Gastrocnemius medialis (tissue), 4 donors: ENCODE measurements at regions not wholly inside any gene's neighbourhood (a gene's known extent, or its start where the extent isn't known, plus 50 kb on each side); places are given as distances from the start of the nearest gene placed in this dataset.

ENCODE experiments used
- ATAC-seq, 2 donors: fragments of 150-250 bp; one replicate each; pipeline ENCODE4 v1.9.1; 2016
- DNase-seq, 2 donors: peaks; one replicate each; pipeline ENCODE4 v3.0.0-alpha.2; 2019
- H3K27ac ChIP-seq, 4 donors: fragments of 200-600 bp; sonication (generic); 1 replicate in 1 of 4; 2 replicates in 3 of 4; pipeline ENCODE4 v1.5.1; 2016 to 2018; ENCODE audit warnings: mild to moderate bottlenecking in 2 of 4, moderate library complexity in 1 of 4
- H3K27me3 ChIP-seq, 3 donors: fragments of 200-600 bp; sonication (generic) in 2 of 3; 1 replicate in 1 of 3; 2 replicates in 2 of 3; pipeline versions ENCODE4 v1.5.1 to v1.6.0; 2016 to 2019; ENCODE audit warnings: mild to moderate bottlenecking in 1 of 3, moderate library complexity in 1 of 3
- H3K36me3 ChIP-seq, 2 donors: fragments of 200-600 bp; sonication (generic) in 1 of 2; one replicate each; pipeline ENCODE4 v1.5.1; 2017 to 2018
- H3K4me1 ChIP-seq, 2 donors: fragments of 200-600 bp; sonication (generic) in 1 of 2; one replicate each; pipeline ENCODE4 v1.5.1; 2016 to 2017; ENCODE audit warnings: mild to moderate bottlenecking in 2 of 2
- H3K4me3 ChIP-seq, 4 donors: fragments of 200-600 bp; sonication (generic) in 3 of 4; 1 replicate in 1 of 4; 2 replicates in 3 of 4; pipeline ENCODE4 v1.5.1; 2016 to 2019; ENCODE audit warnings: mild to moderate bottlenecking in 2 of 4
- H3K9me3 ChIP-seq, 3 donors: fragments of 200-600 bp; sonication (generic) in 2 of 3; 1 replicate in 1 of 3; 2 replicates in 2 of 3; pipeline ENCODE4 v1.5.1; 2016 to 2019
- POLR2A ChIP-seq, 2 donors: fragments of 450-650 bp; IDR thresholded peaks; one replicate each; pipeline ENCODE4 v1.6.1; 2017; ENCODE audit warnings: antibody characterized with exemption in 2 of 2, mild to moderate bottlenecking in 2 of 2, moderate library complexity in 2 of 2
- in situ Hi-C, 4 donors: fragments of 200-750 bp; cut with MboI; loops; one replicate each; pipeline versions ENCODE4 v1.15.0 to v1.8.0; 2017; ENCODE audit warnings: low sequenced_read_pairs in 4 of 4
- intact Hi-C: fragments of 100-400 bp; cut with DNase I; formaldehyde crosslinking; loops from one replicate; pipeline ENCODE4 v1.15.1; 2023; ENCODE audit warnings: low total_unique reads
- TF ChIP-seq, protein P1 (sequence below), 5 experiments: fragments of 450-650 bp in 3 of 5; fragments of 200-600 bp in 2 of 5; sonication (generic) in 2 of 5; IDR thresholded peaks in 4 of 5; conservative IDR thresholded peaks in 1 of 5; 1 replicate in 4 of 5; 2 replicates in 1 of 5; pipeline ENCODE4 v1.5.1; 2016 to 2019; ENCODE audit warnings: antibody characterized with exemption in 5 of 5, mild to moderate bottlenecking in 3 of 5, moderate library complexity in 3 of 5

DNA sequence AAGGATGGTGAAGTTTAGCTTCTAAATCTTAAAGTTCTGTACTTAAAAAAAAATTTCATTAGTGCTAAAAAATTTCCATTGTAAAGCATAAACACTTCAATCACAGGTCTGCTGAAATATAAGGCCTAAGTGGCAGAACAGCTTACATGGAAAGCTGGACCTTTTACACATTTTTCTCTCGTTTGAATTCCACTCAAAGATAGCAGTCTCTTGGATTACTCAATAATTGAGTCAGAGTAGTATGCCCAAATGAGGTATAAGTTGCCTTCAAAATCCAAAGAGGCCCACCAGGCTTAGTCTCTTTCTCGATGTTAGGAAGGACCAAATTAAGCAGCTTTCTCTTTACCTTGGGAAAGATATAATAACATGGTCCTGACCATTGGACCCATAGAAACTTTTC lies 220.4 kb upstream of the CWC22 start:
- in situ Hi-C loops: no loop called here
- no peaks in the 10 kb centered on the region for H3K36me3 ChIP-seq

DNA sequence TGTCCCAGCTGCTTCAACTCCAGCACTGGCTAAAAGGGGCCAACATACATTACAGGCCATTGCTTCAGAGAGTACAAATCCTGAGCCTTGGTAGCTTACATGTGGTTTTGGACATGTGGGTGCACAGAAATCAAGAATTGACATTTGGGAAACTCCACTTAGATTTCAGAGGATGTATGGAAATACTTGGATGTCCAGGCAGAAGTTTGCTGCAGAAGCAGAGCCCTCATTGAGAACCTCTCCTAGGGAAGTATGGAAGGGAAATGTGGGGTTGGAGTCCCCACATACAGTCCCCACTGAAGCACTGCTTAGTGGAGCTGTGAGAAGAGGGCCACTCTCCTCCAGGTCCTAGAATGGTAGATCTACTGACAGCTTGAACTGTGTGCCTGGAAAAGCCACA lies 218.0 kb upstream of the CWC22 start:
- intact Hi-C loops: no loop called here
- Histone ChIP-seq H3K4me3 (no peak overlapping the region), H3K27ac (no peak overlapping the region), H3K4me1 (no peaks in the 10 kb centered on the region), H3K9me3 (no peaks in the 10 kb centered on the region), H3K27me3 (no peaks in the 10 kb centered on the region), H3K36me3 (no peaks in the 10 kb centered on the region)
- TF ChIP-seq POLR2A (IDR thresholded peaks at IDR 0.05): no peak
- TF ChIP-seq, protein P1, sequence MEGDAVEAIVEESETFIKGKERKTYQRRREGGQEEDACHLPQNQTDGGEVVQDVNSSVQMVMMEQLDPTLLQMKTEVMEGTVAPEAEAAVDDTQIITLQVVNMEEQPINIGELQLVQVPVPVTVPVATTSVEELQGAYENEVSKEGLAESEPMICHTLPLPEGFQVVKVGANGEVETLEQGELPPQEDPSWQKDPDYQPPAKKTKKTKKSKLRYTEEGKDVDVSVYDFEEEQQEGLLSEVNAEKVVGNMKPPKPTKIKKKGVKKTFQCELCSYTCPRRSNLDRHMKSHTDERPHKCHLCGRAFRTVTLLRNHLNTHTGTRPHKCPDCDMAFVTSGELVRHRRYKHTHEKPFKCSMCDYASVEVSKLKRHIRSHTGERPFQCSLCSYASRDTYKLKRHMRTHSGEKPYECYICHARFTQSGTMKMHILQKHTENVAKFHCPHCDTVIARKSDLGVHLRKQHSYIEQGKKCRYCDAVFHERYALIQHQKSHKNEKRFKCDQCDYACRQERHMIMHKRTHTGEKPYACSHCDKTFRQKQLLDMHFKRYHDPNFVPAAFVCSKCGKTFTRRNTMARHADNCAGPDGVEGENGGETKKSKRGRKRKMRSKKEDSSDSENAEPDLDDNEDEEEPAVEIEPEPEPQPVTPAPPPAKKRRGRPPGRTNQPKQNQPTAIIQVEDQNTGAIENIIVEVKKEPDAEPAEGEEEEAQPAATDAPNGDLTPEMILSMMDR (IDR thresholded peaks at IDR 0.05 in 4 of 5, conservative IDR thresholded peaks at IDR 0.05 in 1 of 5): no peak
- DNase-seq (no peak), ATAC-seq (no peak)
- in situ Hi-C loops: no loop called here

More for the DNA sequence above, 220.4 kb upstream of the CWC22 start:
- Histone ChIP-seq H3K4me1 (no peaks in the 10 kb centered on the region), H3K27ac (no peak overlapping the region), H3K9me3 (no peaks in the 10 kb centered on the region), H3K27me3 (no peaks in the 10 kb centered on the region), H3K4me3 (no peak overlapping the region)
- intact Hi-C loops: no loop called here
- DNase-seq: no peak
- no peak for ATAC-seq
- no peak for TF ChIP-seq POLR2A (IDR thresholded peaks at IDR 0.05)

DNA sequence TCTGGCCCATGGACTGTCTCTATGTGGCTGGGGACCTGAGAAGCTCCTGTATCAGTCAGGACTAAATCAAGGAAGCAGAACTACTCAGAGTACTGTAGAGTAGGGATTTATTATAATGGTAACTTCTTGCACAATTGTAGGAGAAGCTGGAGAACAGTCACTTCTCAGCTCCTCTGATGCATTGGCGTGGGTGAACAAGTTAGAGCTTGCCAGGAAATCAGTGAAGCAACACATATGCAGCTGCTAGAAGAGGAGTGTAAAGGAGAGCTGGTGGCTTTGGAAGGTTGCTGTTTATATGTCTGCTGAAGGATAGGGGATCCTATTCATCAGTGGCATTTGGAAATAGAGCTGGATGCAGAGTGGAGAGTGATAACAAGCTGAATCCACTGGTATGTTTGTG lies 215.5 kb upstream of the CWC22 start:
- peak in 1 of 2 donors; percentile 21 for DNase-seq

DNA sequence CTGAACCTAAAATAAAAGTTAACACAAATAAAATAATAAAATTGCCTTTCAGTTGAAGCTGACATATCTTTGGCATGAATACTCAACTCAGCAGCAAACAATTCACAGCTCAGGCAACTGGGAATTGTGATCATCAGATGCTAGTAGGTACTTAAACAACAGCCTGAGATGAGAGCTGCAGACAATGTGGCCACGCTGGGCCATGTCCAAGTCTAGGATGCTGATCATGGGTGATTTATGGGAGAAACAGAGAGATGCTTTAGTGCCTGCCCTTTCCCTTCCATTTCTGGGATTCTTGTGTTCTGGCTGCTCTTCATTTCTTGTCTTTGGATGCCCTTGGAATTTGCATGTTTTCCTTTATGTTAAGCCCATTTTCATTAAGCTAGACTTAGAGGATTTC lies 212.4 kb upstream of the CWC22 start:
- H3K9me3 ChIP-seq: peaks cover 0 to 7% (median 0%) of the 10 kb centered on the region in 3 donors
- no peaks in the 10 kb centered on the region for H3K4me1 ChIP-seq
- intact Hi-C loops (no loop called here), in situ Hi-C loops (no loop called here)
- no peaks in the 10 kb centered on the region for H3K27me3 ChIP-seq
- DNase-seq (no peak), ATAC-seq (no peak)
- H3K4me3 ChIP-seq: no peak overlapping the region
- TF ChIP-seq, protein P1 (IDR thresholded peaks at IDR 0.05 in 4 of 5, conservative IDR thresholded peaks at IDR 0.05 in 1 of 5): no peak
- no peak for TF ChIP-seq POLR2A (IDR thresholded peaks at IDR 0.05)
- no peaks in the 10 kb centered on the region for H3K36me3 ChIP-seq
- H3K27ac ChIP-seq: no peak overlapping the region

More for the DNA sequence above, 215.5 kb upstream of the CWC22 start:
- Histone ChIP-seq H3K27me3 (no peaks in the 10 kb centered on the region), H3K4me3 (no peak overlapping the region), H3K27ac (no peak overlapping the region), H3K9me3 (no peaks in the 10 kb centered on the region), H3K4me1 (no peaks in the 10 kb centered on the region), H3K36me3 (no peaks in the 10 kb centered on the region)
- in situ Hi-C loops: no loop called here
- peak; percentile 52 to 53 for ATAC-seq
- TF ChIP-seq POLR2A (IDR thresholded peaks at IDR 0.05): no peak
- TF ChIP-seq, protein P1 (IDR thresholded peaks at IDR 0.05 in 4 of 5, conservative IDR thresholded peaks at IDR 0.05 in 1 of 5): no peak
- intact Hi-C loops: no loop called here

DNA sequence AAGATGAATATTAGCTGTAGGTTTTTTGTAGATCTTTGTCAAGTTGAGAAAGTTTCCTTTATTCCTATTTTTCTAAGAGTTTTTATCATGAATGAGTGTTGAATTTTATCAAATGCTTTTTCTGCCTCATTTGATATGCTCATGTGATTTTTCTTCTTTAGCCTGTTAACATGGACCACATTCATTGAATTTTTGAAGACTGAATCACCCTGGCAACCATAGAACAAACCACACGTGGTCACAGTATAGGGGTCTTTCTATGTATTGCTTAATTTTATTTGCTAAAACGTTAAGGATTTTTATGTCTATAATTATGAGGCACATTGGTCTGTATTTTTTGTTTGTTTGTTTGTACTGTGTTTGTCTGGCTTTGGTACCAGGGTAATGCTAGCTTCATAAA lies 201.7 kb upstream of the CWC22 start:
- TF ChIP-seq POLR2A (IDR thresholded peaks at IDR 0.05): no peak
- TF ChIP-seq, protein P1 (IDR thresholded peaks at IDR 0.05 in 4 of 5, conservative IDR thresholded peaks at IDR 0.05 in 1 of 5): no peak
- no peaks in the 10 kb centered on the region for H3K9me3 ChIP-seq
- H3K27me3 ChIP-seq: no peaks in the 10 kb centered on the region
- intact Hi-C loops: no loop called here
- no peak overlapping the region for H3K27ac ChIP-seq
- ATAC-seq (no peak), DNase-seq (no peak)
- no peak overlapping the region for H3K4me3 ChIP-seq
- no peaks in the 10 kb centered on the region for H3K36me3 ChIP-seq
- in situ Hi-C loops: no loop called here
- no peaks in the 10 kb centered on the region for H3K4me1 ChIP-seq
